GM19467 (cell line): ENCODE measurements at regions not wholly inside any gene's neighbourhood (a gene's known extent, or its start where the extent isn't known, plus 50 kb on each side); places are given as distances from the start of the nearest gene placed in this dataset.
A peak's percentile ranks its signal among the peaks of the same experiment; 100 is the strongest.
"Not testable (repeated sequence)": the region's sequence is repeated elsewhere in the genome, so short reads cannot be mapped to it uniquely, and the experiment has no call there.

Source experiments
- ATAC-seq: cut with Tn5 transposase; IDR thresholded peaks from one replicate; pipeline ENCODE4 v1.9.1; 2021; ENCODE audit warnings: mild to moderate bottlenecking, moderate library complexity; ENCODE audit not compliant: unreplicated experiment

- not testable (repeated sequence) for ATAC-seq
Observed at GRCh38 chr7:89616829-89617228, 537.4 kb upstream of the STEAP1 start.

DNA sequence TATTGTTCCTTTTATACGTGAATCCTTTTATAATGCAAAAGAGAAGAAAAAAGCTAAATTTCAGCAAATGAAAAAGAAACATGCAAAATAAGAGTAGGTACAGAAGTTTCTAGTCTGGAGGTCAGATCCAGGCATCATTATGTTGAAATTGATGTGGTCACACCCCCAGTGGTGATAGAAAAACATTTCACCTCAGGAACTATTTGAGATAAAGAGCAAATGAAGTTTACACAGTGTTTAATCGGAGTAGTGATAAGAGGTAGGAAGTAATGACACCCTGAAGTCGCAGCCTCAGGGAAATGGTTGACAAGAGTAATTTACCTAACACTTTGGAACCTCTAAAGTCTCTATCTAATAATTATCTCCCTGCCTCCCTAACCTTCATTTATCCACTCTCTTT lies 536.0 kb upstream of the STEAP1 start:
- ATAC-seq = no peak

GRCh38 chr7:89621925-89622641 lies 532.2 kb upstream of the STEAP1 start:
- no peak for ATAC-seq

DNA sequence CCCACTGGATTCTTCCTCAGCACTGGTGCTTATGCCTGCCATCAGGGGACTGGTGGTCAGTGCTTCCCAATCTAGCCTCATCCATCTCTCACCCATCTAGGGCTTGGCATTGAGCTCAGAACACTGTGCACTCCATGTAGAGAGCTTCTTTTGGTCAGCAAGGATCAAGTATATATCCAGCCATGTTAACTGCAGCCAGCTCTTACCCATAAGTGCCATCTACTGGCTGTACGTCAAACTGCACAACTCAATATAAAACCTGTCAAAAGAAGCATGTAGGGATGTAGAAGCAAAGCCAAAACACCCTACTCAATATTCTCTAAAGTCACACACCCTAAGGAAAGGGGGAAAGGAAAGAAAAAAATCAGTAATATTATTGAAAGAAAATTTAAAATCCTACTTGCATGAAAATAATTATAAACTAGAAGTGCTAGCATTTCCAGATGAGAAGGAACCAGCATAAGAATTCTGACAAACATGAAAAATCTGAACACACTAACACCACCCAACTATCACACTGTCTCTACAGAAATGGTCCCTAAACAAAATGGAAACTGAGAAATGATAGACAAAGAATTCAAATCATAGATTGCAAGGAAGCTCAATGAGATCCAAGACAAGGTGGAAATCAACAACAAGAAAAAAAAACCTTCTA lies 531.1 kb upstream of the STEAP1 start:
- peak; percentile 92 for ATAC-seq

GRCh38 chr7:89624155-89624554 lies 530.1 kb upstream of the STEAP1 start:
- not testable (repeated sequence) for ATAC-seq

DNA sequence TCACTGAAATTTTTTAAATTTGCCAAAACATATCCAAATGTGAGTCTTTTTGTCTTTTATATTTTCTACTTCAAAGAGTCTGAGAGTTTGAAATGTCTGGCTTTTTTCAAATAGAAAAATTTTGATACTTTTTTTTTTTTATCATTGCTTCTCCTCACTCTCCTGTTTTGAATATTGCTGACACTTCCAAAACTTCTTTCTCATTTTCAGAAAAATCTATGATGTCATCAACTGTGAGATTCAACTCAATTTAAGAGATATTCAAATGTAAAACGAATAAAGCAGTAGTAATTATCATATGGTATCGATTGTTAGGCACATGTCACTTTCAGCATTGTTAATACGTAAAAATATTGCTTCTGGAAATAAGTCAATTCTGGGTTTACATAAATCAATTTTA lies 505.8 kb upstream of the STEAP1 start:
- ATAC-seq = no peak

- ATAC-seq = no peak
Observed at GRCh38 chr7:89655946-89656345, 498.3 kb upstream of the STEAP1 start.

DNA sequence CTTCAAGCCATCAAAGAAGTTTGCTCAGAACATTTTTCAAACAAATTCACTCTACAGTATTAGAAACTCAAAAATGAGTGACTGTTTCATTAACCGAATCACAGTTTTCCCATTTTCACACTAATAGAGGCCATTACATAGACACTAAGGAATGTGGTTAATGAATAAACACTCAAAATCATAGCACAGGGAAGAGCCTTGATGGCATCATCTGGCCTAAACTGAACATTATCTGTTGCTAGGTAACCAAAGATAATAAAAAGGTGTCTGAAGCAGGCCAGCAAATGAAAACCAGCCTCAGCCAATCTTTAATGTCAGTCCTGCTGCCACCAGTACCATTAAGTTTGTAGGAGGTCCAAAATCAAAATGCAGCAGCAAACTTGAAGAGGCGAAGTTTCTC lies 492.4 kb upstream of the STEAP1 start:
- ATAC-seq = no peak

DNA sequence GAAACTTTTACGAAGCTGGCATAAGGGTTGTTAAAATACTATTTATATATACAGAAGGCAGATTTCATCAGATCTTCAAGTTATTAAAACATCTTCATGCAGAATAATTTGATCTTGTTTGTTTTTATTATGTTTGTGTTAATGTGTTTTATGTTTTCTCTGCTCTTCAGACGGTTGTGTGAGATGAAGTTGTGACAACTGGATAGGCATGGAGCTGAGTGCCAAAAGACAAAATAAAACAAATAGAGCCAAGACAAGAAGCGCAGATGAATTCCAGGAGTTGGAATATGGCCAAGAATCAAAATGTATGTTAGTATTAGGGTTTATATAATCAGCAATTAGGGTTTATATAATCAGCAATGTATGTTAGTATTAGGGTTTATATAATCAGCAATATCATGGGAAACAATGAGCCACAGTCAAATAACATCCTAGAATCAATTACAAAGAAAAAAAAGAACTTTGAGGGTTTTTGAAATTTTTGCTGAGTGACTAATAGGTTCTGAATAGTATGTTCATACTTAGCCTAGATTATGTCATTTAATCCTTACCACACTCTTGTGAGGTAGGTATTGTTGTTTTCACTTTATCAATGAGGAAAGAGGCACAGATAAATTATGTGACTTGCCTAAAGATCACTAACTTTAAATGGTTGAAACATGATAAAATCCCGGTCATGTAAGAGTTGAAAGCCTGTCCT lies 488.0 kb upstream of the STEAP1 start:
- no peak for ATAC-seq

DNA sequence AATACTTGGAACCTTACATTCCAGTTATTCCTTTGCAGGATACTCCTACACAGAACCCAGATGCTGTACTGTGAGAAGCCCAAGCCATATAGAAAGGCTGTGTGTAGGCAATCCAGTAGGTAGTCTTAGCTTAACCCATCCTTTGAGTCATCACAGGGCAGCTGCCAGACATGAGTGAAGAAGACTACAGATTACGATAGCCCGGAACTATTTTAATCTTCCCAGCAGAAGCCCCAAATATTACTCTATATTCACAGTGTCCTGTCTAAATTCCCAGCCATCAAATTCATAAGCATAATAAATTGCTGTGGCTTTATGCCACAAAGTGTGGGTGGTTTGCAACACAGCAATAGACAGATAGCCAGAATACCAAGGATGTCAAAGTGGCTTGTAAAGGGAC lies 474.1 kb upstream of the STEAP1 start:
- no peak for ATAC-seq

DNA sequence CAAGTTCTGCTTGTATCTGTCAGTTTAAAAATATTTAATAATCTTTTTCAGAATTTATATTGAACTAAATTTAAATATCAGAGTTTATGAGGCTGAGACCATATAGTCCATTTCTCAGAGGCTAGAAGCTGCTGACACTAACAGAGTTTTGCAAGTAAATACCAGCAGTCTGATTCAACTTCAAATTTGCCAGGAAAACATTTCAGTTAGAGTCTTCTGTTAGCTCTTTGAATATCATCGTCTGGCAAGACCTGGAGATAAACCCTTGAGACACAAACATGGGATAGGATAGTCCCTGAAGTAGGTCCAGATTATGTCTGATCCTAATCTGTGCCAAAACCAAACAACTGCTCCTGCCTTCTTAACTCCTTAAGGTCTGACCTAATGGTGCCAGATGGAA lies 472.8 kb upstream of the STEAP1 start:
- no peak for ATAC-seq

- ATAC-seq = no peak
Observed at GRCh38 chr7:89685287-89685686, 469.0 kb upstream of the STEAP1 start.

DNA sequence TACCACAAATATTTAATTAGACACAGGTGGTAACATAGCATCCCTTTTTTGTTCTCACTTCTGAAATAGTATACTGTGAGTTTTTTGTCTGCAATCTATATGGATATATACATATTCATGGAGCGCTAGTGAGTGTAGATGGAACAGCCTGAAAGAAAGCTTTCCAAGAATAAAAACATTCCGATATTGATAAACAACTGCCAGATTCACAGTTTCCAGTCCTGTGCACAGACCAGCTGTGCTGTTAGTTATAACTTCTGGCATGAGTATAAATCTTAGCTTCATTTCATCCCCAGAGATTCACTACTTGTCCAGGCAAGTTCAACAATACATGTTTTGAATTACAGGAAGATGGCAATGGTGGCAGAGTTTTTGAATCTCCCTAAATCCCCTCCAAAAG lies 467.1 kb upstream of the STEAP1 start:
- no peak for ATAC-seq

- ATAC-seq = no peak
Observed at GRCh38 chr7:89695241-89695640, 459.0 kb upstream of the STEAP1 start.

DNA sequence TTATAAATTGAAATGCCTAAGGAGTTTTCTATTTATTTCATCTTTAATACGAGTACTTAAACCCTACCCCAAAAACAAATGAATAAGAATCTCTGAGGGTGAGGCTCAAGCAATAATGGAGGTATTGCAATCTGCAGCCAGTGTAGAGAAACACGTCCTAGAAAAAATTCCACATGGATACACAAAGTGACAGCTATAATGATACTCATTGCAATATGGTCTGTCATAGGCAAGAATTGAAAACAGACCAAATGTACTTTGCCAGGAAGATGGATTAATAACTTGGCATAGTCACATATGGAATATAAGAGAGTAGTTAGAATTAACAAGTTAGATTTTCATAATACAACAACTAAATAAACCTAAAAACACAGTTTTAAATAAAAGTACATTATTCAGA lies 440.1 kb upstream of the STEAP1 start:
- ATAC-seq = no peak

GRCh38 chr7:89718941-89719340 lies 435.3 kb upstream of the STEAP1 start:
- not testable (repeated sequence) for ATAC-seq

DNA sequence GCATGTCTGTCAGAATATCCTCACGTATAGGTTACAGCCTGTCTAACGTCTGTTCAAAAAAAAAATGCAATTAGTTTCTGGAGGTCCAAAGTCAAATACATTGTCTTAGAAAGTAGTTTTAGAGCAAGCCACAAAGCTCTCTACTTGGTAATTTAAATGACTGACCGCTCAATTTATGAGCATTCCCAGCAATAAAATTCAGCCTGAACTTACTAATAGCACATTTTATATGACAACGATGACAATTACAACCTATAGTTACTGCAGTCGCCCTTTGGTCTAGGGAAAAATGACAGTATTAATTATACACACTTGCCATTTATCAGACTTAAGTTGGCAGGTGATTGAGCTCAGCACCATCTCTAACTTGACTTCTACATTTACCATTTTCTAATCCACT lies 425.8 kb upstream of the STEAP1 start:
- no peak for ATAC-seq

GRCh38 chr7:89731751-89732445 lies 422.4 kb upstream of the STEAP1 start:
- no peak for ATAC-seq

DNA sequence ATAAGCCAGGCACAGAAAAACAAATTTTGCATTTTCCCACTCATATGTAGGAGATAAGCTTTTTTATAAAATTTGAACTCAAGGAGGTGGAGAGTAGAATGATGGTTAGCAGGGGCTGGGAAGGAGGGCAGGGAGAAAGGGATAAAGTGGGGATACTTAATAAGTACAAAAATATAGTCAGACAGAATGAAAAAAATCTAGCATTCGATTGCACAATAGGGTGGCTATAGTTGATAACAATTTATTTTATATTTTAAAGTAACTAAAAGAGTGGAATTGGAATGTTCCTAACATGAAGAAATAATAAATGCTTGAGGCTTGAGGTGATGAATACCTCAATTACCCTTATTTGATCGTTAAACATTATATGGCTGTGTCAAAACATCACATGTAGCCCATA lies 415.7 kb upstream of the STEAP1 start:
- no peak for ATAC-seq

- ATAC-seq = no peak
Observed at GRCh38 chr7:89757910-89758309, 396.4 kb upstream of the STEAP1 start.

DNA sequence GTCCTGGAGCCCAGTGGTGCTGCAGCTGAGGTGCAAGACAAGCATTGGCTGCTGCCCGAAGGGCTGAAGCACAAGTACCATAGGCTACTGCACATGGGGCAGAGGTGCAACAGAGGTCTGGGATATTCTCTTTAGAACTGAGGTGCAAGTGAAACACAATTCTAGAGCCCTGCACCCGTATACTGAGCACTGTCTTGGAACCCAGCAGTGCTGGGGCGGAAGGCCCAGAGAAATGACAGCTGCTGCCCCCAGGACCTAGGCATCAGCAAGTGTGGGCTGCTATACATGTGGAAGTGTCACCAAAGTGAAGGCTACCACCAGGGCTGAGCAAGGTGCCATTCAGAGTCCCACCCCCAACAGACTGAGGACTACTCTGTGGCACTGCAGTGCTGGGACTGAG lies 393.6 kb upstream of the STEAP1 start:
- ATAC-seq = no peak

DNA sequence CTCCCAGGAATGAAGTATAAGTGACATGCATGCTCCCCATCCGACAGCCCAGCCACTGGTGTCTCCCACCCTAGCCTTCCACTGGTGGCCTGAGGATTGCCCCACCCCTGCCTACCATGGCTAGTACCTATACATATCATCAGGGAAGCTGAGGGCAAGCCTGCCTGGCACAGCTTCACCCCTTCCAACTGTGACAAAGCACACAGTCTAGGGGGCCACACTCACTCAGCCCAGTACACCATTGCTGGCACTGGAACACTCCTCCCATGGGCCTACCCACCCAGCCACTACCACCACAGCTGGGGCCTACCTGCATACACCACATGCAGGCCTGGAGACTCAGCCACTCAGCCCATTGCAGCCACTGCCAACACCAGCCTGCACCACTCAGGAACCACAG lies 393.1 kb upstream of the STEAP1 start:
- no peak for ATAC-seq
